PC-3 (cell line): ENCODE measurements at regions not wholly inside any gene's neighbourhood (a gene's known extent, or its start where the extent isn't known, plus 50 kb on each side); places are given as distances from the start of the nearest gene placed in this dataset.

Source experiments
- ATAC-seq: fragments of 200-7000 bp; cut with Tn5 transposase; 2 replicates; pipeline ENCODE4 v1.9.1; 2020; ENCODE audit warnings: mild to moderate bottlenecking, moderate library complexity
- BruUV-seq: library from RNA; stranded (reverse); fragments of 400-500 nt; replicated peaks from 2 replicates; lab custom pipeline; 2021; lab: Mats Ljungman, UMichigan
- CTCF ChIA-PET: fragments of 300-600 bp; sonication (Branson Sonifier 250); formaldehyde crosslinking; loops from one replicate; lab custom pipeline; 2022; ENCODE audit warnings: antibody characterized with exemption; lab: Charles Lee
- POLR2A ChIA-PET: fragments of 300-600 bp; sonication (Branson Sonifier 250); formaldehyde crosslinking; loops from one replicate; lab custom pipeline; 2022; ENCODE audit warnings: antibody characterized with exemption; ENCODE audit not compliant: unreplicated experiment; lab: Charles Lee
- DNase-seq: peaks from one replicate; pipeline ENCODE4 v3.0.0-alpha.2; 2015
- H2AFZ ChIP-seq: fragments of 300-600 bp; sonication (generic); 2 replicates; pipeline ENCODE4 v1.6.0; 2016; ENCODE audit warnings: antibody characterized with exemption, low read length
- H3F3A ChIP-seq: fragments of 300-600 bp; sonication (generic); one replicate; pipeline ENCODE4 v1.6.0; 2017; ENCODE audit warnings: antibody characterized with exemption, low read length, control low read depth, mild to moderate bottlenecking; ENCODE audit not compliant: unreplicated experiment
- H3K27ac ChIP-seq: fragments of 300-600 bp; sonication (generic); 2 replicates; pipeline ENCODE4 v1.5.1; 2016; ENCODE audit warnings: mild to moderate bottlenecking, low read length
- H3K27me3 ChIP-seq: fragments of 300-600 bp; sonication (generic); 2 replicates; pipeline ENCODE4 v1.6.1; 2016; ENCODE audit warnings: low read length, mixed read lengths
- H3K36me3 ChIP-seq: fragments of 300-600 bp; sonication (generic); 2 replicates; pipeline ENCODE4 v1.6.1; 2016; ENCODE audit warnings: low read depth, mixed run types, low read length, mixed read lengths
- H3K4me1 ChIP-seq: fragments of 300-600 bp; sonication (generic); 2 replicates; pipeline ENCODE4 v1.5.1; 2016; ENCODE audit warnings: low read length; ENCODE audit not compliant: insufficient read depth
- H3K4me2 ChIP-seq: fragments of 300-600 bp; sonication (generic); 2 replicates; pipeline ENCODE4 v1.6.0; 2016; ENCODE audit warnings: low read length
- H3K4me3 ChIP-seq: fragments of 300-600 bp; sonication (generic); 2 replicates; pipeline ENCODE4 v1.5.1; 2016; ENCODE audit warnings: mild to moderate bottlenecking, low read length, mixed read lengths
- H3K79me2 ChIP-seq: fragments of 300-600 bp; sonication (generic); 2 replicates; pipeline ENCODE4 v1.6.1; 2017; ENCODE audit warnings: low read length, mixed read lengths
- H3K9ac ChIP-seq: fragments of 300-600 bp; sonication (generic); 2 replicates; pipeline ENCODE4 v1.6.0; 2016; ENCODE audit warnings: mild to moderate bottlenecking, low read length
- H3K9me2 ChIP-seq: fragments of 300-600 bp; sonication (generic); replicated peaks from 2 replicates; pipeline ENCODE4 v1.6.1; 2016; ENCODE audit warnings: mixed run types, low read length, mixed read lengths
- H3K9me3 ChIP-seq: fragments of 300-600 bp; sonication (generic); 2 replicates; pipeline ENCODE4 v1.6.1; 2016; ENCODE audit warnings: low read length, mixed read lengths
- H4K20me1 ChIP-seq: fragments of 300-600 bp; sonication (generic); 2 replicates; pipeline ENCODE4 v1.6.1; 2016; ENCODE audit warnings: low read length, mixed read lengths
- EZH2 ChIP-seq: fragments of 300-600 bp; sonication (generic); IDR thresholded peaks from one replicate; pipeline ENCODE4 v1.6.1; 2017; ENCODE audit warnings: antibody characterized with exemption, mild to moderate bottlenecking, low read length; ENCODE audit not compliant: unreplicated experiment
- EZH2phosphoT487 ChIP-seq: fragments of 300-600 bp; sonication (generic); IDR thresholded peaks from 2 replicates; pipeline ENCODE4 v1.6.1; 2018; ENCODE audit warnings: mild to moderate bottlenecking, antibody characterized with exemption, low read length, borderline replicate concordance
- intact Hi-C: fragments of 100-400 bp; cut with micrococcal nuclease; formaldehyde crosslinking; loops from 2 replicates; pipeline ENCODE4 v1.9.0; 2023
- TF ChIP-seq, protein P1 (sequence below): fragments of 300-600 bp; sonication (generic); conservative IDR thresholded peaks from 2 replicates; pipeline ENCODE4 v1.5.1; 2017; ENCODE audit warnings: antibody characterized with exemption, low read depth, mild to moderate bottlenecking, low read length

- BruUV-seq: no TSS peak
- H3K9ac ChIP-seq: no peak overlapping the region
- intact Hi-C loops: no loop called here
- H3K27me3 ChIP-seq: peaks cover 15% of the 10 kb centered on the region; the same call in 1 of the 2 replicates
- no peaks in the 10 kb centered on the region; the same call in 1 of the 2 replicates for H3K9me3 ChIP-seq
- H3K36me3 ChIP-seq: no peaks in the 10 kb centered on the region
- ChIA-PET POLR2A (no interaction called here), CTCF (no interaction called here)
- H3F3A ChIP-seq: no peaks in the 10 kb centered on the region
- no peaks in the 10 kb centered on the region for H3K4me1 ChIP-seq
- TF ChIP-seq EZH2 (no peak), EZH2phosphoT487 (no peak)
- TF ChIP-seq, protein P1, sequence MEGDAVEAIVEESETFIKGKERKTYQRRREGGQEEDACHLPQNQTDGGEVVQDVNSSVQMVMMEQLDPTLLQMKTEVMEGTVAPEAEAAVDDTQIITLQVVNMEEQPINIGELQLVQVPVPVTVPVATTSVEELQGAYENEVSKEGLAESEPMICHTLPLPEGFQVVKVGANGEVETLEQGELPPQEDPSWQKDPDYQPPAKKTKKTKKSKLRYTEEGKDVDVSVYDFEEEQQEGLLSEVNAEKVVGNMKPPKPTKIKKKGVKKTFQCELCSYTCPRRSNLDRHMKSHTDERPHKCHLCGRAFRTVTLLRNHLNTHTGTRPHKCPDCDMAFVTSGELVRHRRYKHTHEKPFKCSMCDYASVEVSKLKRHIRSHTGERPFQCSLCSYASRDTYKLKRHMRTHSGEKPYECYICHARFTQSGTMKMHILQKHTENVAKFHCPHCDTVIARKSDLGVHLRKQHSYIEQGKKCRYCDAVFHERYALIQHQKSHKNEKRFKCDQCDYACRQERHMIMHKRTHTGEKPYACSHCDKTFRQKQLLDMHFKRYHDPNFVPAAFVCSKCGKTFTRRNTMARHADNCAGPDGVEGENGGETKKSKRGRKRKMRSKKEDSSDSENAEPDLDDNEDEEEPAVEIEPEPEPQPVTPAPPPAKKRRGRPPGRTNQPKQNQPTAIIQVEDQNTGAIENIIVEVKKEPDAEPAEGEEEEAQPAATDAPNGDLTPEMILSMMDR: no peak
- no peak for ATAC-seq
- H4K20me1 ChIP-seq: no peaks in the 10 kb centered on the region
- 0 out of 2 replicates have a peak, but pooled peaks cover 3% of the 10 kb centered on the region for H3K9me2 ChIP-seq
- H3K79me2 ChIP-seq: no peaks in the 10 kb centered on the region
- H3K4me2 ChIP-seq: no peak overlapping the region
- DNase-seq: no peak
- H3K27ac ChIP-seq: no peak overlapping the region
- no peak overlapping the region for H2AFZ ChIP-seq
- H3K4me3 ChIP-seq: no peak overlapping the region
Observed at GRCh38 chr2:41483982-41484857, 563.6 kb upstream of the PKDCC start.

DNA sequence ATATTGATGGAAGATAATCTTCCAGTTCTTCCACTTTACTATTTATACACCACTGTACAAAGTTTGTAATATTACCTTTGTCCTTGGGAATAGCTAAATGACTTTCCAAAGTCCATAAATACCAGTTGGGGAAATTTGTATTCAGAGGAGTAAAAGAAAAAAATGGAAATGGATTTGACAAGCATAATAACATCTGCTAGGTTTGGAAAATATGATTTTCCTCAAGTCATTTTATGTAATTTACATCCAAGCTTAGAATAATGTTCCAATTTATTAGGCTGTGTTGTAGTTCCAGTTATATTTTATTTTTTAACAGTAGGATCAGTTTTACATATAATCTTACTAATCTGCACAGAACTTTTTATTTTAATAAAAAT lies 563.0 kb upstream of the PKDCC start:
- ChIA-PET CTCF (no interaction called here), POLR2A (no interaction called here)
- Histone ChIP-seq H3K9ac (no peak overlapping the region), H3K4me2 (no peak overlapping the region), H3K4me3 (no peak overlapping the region), H3K9me2 (0 out of 2 replicates have a peak, but pooled peaks cover 3% of the 10 kb centered on the region), H3K9me3 (no peaks in the 10 kb centered on the region; the same call in 1 of the 2 replicates), H3K4me1 (no peaks in the 10 kb centered on the region), H3F3A (no peaks in the 10 kb centered on the region), H3K36me3 (no peaks in the 10 kb centered on the region), H2AFZ (no peak overlapping the region), H3K27ac (no peak overlapping the region), H4K20me1 (no peaks in the 10 kb centered on the region), H3K79me2 (no peaks in the 10 kb centered on the region), H3K27me3 (peaks cover 9% of the 10 kb centered on the region; the same call in 1 of the 2 replicates)
- no peak for ATAC-seq
- intact Hi-C loops: no loop called here
- no peak for DNase-seq
- TF ChIP-seq, protein P1: no peak
- no peak for TF ChIP-seq EZH2
- TF ChIP-seq EZH2phosphoT487: no peak
- BruUV-seq: no TSS peak

DNA sequence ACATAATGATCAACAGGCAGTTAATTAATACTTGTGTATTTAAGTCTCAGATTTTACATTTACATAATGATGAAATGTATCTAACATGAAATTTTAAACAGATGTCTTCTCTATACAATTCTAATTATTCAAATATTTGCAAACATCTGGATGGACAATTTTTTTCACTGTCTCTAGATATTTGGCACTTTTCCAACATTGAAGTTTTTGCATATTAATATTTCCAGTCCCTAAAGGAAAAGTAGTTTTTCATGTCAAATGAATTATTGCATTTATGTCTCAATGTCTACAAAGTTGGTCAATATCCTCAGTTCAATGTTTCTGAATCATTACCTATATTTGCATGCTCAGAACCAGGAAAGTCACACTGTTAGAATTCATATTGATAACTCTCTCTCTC lies 560.9 kb upstream of the PKDCC start:
- Histone ChIP-seq H3K27me3 (no peaks in the 10 kb centered on the region; the same call in 1 of the 2 replicates), H3K4me2 (no peak overlapping the region), H3F3A (no peaks in the 10 kb centered on the region), H4K20me1 (no peaks in the 10 kb centered on the region), H3K27ac (no peak overlapping the region), H3K9me2 (0 out of 2 replicates have a peak, but pooled peaks cover 3% of the 10 kb centered on the region), H3K4me1 (no peaks in the 10 kb centered on the region), H2AFZ (no peak overlapping the region), H3K9ac (no peak overlapping the region), H3K9me3 (no peaks in the 10 kb centered on the region; the same call in 1 of the 2 replicates), H3K4me3 (no peak overlapping the region), H3K79me2 (no peaks in the 10 kb centered on the region), H3K36me3 (no peaks in the 10 kb centered on the region)
- ChIA-PET POLR2A (no interaction called here), CTCF (no interaction called here)
- TF ChIP-seq EZH2phosphoT487: no peak
- no peak for TF ChIP-seq EZH2
- TF ChIP-seq, protein P1: no peak
- no TSS peak for BruUV-seq
- intact Hi-C loops: no loop called here
- DNase-seq: no peak
- no peak for ATAC-seq
